ENCODE measurements at regions not wholly inside any gene's neighbourhood (a gene's known extent, or its start where the extent isn't known, plus 50 kb on each side); places are given as distances from the start of the nearest gene placed in this dataset.
"Not testable (repeated sequence)": the region's sequence is repeated elsewhere in the genome, so short reads cannot be mapped to it uniquely, and the experiment has no call there.

DNA sequence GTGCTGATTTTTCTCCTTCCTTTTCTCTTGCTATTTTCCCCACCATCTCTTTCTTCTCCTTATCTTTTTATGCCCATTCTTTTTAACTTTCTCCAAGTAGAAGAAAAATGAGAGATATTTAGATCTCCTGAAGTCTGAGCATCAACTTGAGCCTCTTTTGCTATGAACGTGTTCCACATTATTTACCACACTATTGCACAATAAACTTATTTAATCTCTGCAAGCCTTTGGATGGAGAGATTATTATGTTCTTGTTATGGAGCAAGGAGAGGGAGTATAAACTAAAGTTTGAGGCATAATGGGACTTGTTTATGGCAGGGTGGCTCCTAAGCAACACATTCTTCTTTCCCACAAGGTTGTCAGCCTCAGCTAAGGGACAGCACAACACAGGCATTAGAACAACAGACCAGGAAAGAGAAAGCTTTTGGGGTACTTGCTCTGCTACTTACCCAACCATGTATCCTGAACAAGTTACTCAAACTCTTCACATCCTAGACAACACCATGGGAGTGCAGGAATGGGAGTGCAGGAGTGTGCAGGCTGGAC is 365.5 kb upstream of the BOD1L1 start:
- DNase-seq = no peak
- intact Hi-C loops (cut with DNase I) = no loop called here

DNA sequence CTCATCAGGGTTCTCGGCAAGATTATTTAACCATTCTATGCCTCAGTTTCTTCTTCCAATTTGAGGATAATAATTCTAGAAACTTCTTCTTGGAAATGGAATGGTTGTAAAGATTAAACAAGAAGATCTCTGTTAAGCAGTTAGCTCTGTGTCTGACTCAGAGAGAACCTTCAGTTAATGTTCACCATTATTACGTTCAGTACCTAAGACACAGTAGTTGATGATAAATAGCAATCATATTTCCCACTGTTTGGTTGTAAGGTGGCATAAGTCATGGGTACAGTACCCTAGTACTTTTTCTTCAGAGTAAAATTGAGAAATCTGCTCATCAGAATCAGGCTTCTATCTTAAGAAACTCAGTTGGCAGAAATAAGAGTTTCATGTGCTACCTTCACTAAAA is 366.5 kb upstream of the BOD1L1 start:
- intact Hi-C loops (cut with DNase I) = no loop called here
- DNase-seq = no peak

DNA sequence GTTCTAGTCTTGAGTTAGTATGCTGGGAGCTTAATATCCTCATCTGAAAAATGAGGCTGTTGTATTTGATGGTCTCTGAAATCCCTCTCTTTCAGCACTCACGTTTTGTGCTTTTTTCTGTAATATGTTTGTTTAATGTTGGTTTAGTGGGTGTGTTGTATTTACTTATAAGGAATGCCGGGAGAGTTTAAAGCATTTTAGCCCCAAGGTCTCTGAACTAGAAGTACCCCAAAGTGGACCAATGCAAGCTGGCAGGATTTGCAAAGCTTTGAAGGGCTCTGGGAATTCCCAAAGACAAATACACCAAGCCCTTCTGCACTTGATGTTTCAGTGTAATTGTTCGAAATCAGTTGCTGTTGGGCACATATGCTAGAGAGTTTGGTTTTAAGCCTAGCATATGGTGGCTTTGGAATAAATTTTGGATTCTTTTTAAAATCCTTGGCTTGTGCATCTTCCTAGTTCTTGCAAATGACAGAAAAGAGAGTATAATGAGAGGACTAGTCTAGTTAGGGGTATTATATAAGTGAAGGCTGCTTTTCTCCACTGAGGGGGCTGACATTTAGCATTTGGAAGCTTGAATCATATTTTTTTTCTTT is 371.4 kb upstream of the BOD1L1 start:
- intact Hi-C loops (cut with DNase I) = no loop called here
- no peak for DNase-seq

DNA sequence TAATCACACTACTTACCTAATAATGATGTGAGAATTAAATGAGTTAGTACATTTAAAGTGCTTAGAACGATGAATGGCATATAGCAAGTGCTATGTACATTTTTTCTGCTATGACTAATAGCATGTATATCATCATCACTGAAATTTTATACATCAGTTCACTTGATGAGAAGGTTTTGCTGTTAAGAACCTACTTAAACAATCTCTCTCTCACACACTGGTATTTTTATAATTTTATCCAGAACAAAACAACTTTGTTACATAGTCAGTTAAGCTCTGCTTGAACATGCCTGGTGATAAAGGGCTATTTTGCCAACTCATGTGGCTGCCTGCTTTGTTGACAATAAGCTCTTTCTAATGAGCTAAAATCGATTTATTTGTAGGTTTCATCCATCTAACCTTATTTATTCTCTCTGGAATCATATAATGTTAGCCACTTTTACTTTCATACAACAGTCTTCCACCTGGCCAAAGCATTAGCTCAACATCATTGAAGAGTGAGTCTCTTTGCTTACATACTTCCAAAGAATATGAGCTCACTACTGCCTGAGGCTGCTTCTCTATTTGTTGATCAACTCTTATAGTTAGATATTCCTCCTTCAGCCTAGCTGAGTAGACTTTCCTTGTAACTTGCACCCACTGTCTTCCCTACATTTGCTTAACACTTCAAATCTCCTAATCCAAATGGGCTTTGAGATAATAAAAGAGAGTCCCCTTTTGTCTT is 372.7 kb upstream of the BOD1L1 start:
- intact Hi-C loops (cut with DNase I) = no loop called here
- no peak for DNase-seq

DNA sequence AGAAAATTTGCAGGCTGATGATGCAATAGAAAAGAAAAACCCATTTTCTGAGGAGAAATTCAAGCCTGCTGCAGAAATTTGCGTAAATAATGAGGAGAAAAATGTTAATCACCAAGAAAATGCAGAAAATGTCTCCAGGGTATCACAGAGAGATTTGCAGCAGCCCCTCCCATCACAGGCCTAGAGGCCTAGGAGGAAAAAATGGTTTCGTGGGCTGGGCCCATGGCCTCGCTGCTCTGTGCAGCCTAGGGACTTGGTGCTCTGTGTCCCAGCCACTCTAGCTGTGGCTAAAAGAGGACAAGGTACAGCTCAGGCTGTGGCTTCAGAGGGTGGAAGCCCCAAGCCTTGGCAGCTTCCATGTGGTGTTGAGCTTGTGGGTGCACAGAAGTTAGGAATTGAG is 374.8 kb upstream of the BOD1L1 start:
- intact Hi-C loops (cut with DNase I) = not testable (repeated sequence)

DNA sequence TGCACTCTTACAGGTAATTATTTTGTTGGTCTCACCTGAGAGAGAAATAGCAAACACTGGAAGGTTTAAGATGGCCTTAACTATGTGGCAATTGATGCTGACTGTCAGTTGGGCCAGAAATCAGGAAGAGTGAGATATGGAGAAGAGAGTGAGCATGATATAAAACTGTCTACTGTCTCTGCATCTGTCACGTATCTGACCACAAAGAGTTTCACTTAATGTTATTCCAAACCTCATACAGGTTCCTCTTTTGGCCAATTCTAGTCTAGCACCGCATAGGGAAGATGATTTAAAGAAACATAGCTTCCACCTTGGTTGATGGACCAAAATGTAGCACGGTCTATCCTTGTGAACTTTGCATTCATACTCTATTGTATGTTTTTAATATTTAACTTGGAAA is 381.0 kb upstream of the BOD1L1 start:
- intact Hi-C loops (cut with DNase I) = no loop called here
- no peak for DNase-seq

More for the DNA sequence above, 374.8 kb upstream of the BOD1L1 start:
- DNase-seq = not testable (repeated sequence)

DNA sequence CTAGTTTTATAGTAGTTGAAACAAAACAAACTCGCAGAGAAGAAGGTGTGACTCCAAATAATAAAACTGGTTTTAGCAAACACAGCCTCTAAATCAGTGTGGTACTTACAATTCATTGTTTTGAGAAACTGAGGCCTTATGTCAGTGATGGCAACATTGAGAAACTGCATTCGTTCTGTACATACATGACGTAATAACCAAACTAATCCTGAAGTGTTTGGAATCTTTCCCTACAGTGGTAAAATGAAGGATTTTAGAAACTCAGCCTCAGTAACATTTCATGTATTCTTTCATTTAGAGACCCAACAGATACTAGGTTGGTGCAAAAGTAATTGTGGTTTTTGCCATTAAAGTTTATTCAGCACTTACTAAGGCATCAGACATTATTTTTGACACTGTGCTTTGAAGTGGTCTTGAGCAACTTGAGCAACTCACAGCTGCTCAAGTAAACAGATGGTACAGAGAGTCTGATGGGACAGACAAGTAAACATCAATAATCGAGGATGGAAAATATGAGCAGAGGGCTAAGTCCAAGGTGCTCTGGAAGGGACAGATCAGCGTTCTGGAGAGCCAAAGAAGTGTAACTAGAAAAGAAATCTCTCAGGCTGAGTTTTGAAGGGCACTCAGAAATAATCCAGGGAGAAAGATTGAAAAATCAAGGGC is 390.8 kb upstream of the BOD1L1 start:
- intact Hi-C loops (cut with DNase I) = no loop called here
- DNase-seq = no peak

DNA sequence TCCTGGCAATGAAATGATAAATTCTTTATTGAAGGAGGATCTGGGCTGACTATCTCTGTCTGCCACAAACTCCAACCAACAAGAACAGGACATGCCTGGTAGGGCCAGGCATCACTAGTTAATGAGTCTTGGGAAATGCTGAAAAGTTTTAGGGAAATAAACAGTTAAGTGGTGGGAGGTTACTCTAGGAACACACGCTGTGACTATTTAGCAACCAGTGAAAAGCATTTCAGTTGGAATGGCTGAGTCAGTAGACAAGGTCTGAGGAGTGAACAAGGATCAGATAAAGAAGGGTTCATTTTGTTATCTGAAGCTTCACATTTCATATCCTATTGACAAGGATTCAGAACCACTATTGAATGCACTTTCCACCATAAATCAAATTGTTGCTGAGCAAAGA is 394.9 kb upstream of the BOD1L1 start:
- intact Hi-C loops (cut with DNase I) = no loop called here
- no peak for DNase-seq

DNA sequence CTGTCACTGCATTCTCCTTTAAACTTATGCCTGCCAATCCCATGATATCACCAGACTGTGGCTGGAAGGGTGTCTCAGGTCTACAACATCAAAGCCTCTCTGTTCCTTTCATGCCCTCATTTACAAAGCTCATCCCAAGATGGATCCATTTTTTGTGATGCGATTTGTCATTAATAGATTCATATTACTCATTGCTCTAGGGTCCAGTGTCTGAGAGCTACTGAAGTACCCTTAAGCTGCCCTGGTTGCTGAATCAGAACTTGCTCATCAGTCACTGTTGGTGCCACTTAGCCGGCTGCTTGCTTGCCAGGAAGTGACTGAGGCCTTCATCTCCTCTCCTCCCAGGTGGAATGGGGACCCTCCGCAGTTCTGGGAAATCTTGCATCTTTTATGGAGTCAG is 395.5 kb upstream of the BOD1L1 start:
- no peak for DNase-seq
- intact Hi-C loops (cut with DNase I) = no loop called here

DNA sequence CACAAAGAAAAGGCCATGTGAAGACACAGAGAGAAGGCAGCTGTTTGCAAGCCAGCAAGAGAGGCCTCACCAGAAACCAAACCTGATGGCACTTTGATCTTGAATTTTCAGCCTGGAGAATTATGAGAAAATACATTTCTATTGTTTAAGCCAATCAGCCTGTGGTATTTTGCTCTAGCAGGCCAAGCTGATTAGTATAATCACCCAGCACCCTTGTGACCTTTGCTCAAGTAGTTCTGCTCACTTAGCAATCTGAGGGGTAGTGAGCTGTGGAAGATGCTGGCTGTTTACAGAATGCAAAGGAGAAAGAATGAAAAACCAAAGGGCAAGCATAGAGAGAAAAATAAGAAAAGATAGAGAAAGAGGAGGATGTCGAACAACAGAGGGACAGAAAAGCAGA is 396.4 kb upstream of the BOD1L1 start:
- intact Hi-C loops (cut with DNase I) = no loop called here
- no peak for DNase-seq

DNA sequence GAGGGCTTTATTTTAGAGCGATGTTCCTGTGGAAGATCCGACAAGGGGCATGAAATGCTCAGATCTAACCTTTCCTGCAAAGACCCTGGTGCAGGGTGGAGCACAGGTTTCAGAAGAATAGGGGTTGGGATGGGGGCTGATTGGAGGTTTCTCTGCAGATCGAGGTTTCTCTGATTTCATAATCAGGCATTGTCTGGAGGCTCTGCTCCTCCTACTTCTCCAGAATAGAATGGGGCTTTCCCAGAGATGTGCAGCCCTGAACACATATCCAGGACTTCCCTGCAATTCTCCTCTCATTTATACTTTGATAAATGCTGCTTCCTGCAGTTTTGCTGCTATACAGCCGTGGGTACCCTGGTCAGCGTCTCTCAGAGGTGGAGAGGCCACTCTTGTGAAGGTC is 397.6 kb upstream of the BOD1L1 start:
- peak in 23 of 42 donors; percentile 2 to 64 (median 26) for DNase-seq
- intact Hi-C loops (cut with DNase I) = no loop called here

DNA sequence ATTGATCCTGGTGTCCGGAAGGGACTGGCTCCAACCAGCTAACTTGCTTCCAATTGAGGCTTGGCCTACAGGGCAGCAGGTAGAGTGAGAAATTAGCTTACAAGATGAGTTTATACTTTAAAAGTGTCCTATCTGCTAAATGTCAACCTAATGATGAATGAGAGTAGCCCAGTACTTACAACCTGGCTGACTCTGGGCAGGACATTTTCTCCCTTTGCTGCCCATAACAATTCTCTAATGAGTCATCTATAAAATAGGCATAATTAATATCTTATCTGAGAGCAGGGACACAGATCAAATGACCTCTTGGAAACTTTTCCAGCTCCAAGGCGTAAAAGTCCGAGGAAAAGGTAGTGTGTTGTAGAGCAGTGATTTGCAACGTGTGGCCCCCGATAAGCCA is 398.4 kb upstream of the BOD1L1 start:
- no peak for DNase-seq
- intact Hi-C loops (cut with DNase I) = no loop called here

DNA sequence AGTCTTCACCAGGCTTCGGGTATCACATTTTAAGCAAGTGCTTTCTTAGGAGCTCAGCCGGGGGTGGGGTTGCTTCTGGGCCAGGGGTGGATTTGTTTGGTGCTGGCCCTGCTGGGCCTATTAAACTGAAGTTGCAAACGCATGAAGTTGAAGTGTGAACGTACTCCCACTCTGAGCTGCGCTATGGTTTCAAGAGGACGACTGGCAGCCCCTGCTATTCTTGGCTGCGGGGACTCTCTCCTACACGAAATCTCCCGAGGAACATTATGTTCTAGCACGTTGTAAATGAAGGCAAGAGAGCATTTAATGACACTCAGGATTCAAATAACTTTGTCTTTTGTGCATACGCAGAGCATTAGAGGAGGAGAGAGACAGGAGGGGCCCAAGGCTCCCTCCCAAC is 401.3 kb upstream of the BOD1L1 start:
- intact Hi-C loops (cut with DNase I) = no loop called here
- DNase-seq = peak; percentile 15 to 87 (median 61)

DNA sequence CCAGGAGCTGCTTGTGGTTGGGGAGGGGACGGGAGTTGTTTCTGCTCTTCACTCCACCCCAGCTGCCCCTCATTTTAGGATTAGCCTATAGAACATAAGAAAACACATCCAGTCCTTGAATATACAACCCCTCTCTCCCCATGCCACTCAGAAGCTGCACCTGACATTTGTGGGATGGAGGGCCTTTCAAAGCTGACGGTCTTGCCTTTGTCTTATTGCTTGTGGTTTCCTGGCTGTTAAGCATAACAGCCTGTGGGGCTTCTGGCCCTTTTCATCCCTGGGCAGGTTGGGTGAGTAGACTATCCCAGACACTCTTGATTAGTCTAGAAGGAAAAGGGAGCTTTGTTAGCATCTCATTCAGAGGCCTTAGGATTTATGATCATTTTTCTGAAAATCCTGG is 407.6 kb upstream of the BOD1L1 start:
- no peak for DNase-seq
- intact Hi-C loops (cut with DNase I) = no loop called here

DNA sequence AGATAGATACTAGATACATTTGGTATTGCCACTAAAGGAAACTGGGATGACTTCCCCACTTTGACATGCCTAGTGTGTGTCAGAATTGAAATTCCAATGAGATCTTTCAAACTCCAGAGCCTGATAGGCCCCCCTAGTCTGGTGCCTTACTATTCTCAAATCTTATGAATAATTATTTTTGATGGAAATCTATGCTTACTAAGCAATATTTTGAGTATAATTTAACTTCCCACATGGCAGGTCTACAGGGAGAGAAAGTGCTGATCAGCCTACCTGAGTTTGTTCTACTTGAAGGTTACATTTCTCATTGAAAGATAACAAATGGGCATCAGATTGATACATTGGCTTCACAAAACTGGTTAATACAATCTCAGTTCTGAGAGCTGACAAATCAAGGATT is 415.7 kb upstream of the BOD1L1 start:
- intact Hi-C loops (cut with DNase I) = no loop called here
- DNase-seq = no peak

DNA sequence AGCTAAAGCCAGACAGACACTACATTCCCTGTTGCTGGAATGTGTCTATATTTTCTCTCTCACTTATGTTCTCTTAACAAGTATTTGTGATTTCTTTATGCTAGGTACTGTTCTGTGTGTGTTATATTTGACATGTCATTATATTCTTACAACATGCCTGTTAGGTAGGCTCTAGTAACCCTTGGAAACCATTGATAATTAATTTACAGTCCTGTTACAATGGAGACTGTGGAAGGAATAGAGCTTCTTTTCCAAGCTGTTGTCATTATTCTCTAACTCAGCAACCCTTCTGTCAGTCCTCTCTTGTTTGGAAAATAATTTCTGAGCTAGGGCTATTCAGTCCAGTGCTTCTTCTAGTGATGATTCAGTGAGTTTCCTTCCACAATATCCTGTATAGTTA is 419.1 kb upstream of the BOD1L1 start:
- no peak for DNase-seq
- intact Hi-C loops (cut with DNase I) = no loop called here

DNA sequence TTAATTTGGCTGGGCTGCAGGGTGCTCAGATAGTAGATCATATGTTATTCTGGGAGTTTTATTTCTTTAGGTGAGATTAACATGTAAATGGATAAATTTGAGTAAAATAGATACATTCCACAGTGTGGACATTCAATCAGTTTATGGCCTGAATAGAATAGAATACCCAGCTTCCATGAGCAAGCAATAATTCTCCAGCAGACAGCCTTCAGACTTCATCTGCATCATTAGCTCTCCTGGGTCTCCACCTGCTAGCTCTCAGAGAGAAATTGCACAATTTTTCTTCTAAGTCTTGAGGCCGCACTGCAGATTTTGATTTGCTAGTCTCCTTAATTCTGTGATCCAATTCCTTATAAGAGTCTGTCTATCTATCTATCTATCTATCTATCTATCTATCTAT is 420.3 kb upstream of the BOD1L1 start:
- DNase-seq = no peak
- intact Hi-C loops (cut with DNase I) = no loop called here

DNA sequence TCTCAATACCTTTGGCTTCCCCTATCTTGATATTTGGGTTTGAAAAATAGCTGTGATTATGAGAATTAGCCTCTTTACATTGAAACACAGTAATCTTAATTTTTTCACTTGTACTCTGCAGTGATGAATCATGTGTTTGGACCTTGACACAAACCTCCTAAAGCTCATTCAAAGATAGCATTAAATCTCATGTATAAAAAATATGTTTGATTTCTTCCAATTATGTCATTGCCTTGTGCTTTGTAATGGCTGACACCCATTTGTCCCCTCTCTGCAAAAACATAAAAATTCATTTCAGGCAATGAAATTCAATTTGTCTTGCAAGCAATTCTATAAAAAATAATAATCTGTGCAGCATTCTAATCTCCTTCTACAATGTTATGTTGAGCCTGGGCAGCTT is 422.4 kb upstream of the BOD1L1 start:
- intact Hi-C loops (cut with DNase I) = no loop called here
- DNase-seq = no peak

DNA sequence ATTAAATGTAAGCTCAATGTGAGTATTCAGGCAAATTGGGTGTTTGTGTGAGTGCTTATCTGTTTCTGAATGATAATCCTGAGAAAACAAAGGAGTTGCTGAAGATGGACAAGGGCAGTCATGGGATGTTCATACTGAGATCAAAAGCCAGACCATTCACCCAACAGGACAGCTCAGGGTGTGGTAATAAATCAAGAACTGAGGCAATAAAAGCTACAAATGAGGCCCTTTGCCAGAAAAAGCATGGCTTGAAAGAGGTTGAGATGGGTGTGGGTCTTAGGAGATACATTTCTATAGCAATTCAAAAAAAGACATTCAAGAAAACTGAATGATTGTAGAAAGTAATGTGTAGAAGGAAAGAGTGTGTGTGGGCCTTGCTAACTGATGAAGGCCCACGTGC is 425.8 kb upstream of the BOD1L1 start:
- DNase-seq = no peak
- intact Hi-C loops (cut with DNase I) = no loop called here

DNA sequence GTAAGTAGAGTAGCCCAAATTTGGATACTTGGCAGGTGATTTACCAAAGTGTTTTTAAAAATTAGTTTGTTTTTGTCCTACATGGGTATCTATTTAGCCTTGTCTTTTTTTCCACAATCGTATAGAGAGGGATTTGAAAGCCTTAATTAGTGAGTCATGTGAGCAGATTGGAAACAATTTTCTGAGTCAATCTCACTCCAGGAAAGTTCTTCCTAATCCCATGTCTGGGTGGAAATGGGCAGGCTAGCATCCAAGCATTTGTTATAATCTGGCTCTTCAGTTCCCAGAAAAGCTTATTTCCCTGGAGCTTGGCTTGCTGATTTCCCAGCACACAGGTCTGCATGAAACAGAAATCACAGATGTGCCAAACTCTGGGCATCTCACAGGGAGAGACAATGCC is 426.9 kb upstream of the BOD1L1 start:
- intact Hi-C loops (cut with DNase I) = no loop called here
- DNase-seq = no peak

DNA sequence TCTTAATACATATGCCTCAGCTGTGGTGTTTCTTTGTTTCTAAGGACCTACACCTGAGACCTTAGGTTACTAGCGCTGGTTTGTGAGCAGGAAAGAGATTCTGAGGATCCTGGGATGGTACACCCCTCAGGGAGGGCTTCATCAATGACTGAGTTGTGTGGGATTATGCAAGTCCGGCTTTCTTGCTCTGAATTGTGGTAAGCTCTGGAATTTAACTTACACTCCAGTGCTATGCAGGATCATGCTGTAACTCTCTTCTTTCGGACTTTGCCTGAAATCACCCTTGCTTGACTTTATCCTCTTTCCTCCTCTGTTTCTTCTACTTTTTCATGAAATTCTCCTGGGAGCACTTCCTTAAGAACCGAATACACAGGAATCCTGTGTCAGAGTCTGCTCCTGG is 431.5 kb upstream of the BOD1L1 start:
- DNase-seq = no peak
- intact Hi-C loops (cut with DNase I) = no loop called here
